Embryonic facial prominence (tissue), 1 donor: ENCODE measurements at regions not wholly inside any gene's neighbourhood (a gene's known extent, or its start where the extent isn't known, plus 50 kb on each side); places are given as distances from the start of the nearest gene placed in this dataset.

Experiments used
- DNase-seq: peaks from one replicate; pipeline ENCODE4 v3.0.0-alpha.2; 2016; ENCODE audit errors: extremely low spot score

DNA sequence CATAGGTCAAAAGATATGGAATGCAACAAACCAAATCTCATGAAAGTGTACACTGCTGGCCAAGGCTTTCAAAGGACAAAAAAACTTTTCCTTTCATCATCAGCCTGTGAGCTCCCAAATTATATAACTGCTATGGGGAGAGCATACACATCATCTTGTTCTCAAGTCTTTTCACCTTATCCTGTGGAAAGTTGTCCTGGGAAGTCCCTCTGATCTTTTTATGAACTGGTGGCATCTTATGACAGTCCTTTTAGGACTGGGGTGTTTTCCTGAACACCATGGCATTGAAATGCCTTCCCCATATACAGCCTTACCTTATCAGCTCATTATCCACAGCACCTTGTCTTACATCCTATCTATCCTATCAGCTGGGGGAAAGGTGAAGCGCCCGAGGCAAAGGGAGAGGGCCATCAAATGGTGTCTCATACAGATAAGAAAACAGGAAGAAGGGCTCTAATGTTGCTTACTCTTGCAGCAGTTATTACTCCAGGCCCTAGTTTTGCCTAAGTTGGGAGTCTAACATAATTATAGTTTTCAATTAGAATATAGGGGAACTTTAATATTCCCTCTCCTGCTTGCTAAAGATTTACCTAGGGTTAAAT lies 61.5 kb upstream of the GOLIM4 start:
- DNase-seq: no peak

- DNase-seq: no peak
Observed at GRCh38 chr3:168156479-168156878, 60.8 kb upstream of the GOLIM4 start.

GRCh38 chr3:168155303-168155702 lies 59.6 kb upstream of the GOLIM4 start:
- no peak for DNase-seq

- DNase-seq: peak; percentile 3
Observed at GRCh38 chr3:168154089-168154488, 58.4 kb upstream of the GOLIM4 start.

DNA sequence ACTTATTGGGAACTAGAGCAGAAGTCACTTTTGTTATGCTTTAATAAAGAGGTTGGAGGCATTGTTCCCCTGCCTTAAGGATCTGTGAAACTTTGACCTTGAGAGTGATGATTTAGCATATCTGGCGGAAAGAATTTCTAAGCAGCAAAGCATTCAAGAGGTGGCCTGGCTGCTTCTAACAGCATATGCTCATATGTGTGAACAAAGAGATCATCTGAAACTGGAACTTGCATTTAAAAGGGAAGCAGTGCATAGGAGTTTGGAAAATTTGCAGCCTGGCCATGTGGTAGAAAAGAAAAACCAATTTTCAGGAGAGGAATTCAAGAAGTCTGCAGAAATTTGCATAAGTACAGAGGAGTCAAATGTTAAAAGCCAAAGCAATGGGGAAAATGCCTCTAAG lies 56.4 kb upstream of the GOLIM4 start:
- DNase-seq: no peak
